H1 (cell line): ENCODE measurements at regions not wholly inside any gene's neighbourhood (a gene's known extent, or its start where the extent isn't known, plus 50 kb on each side); places are given as distances from the start of the nearest gene placed in this dataset.

Source experiments
- CTCF ChIA-PET: fragments of 300-600 bp; sonication (Branson Sonifier 250); formaldehyde crosslinking; loops from one replicate; lab custom pipeline; 2021; ENCODE audit not compliant: partially characterized antibody; lab: Charles Lee
- POLR2A ChIA-PET: fragments of 300-600 bp; sonication (Branson Sonifier 250); formaldehyde crosslinking; loops from one replicate; lab custom pipeline; 2021; ENCODE audit warnings: inconsistent platforms; ENCODE audit not compliant: partially characterized antibody; lab: Charles Lee
- DNase-seq, 2 experiments: peaks; one replicate each; pipeline versions ENCODE4 v3.0.0 to v3.0.0-alpha.2; 2010 to 2022; ENCODE audit warnings: low spot score in 2 of 2, low read depth in 1 of 2, mixed read lengths in 1 of 2
- FAIRE-seq: peaks from 2 replicates; lab custom pipeline; 2011; peaks lifted over from hg19 to GRCh38; lab: Jason Lieb, UNC
- H2AFZ ChIP-seq: 2 replicates; pipeline ENCODE4 v1.8.1; 2012; ENCODE audit warnings: low read length, inconsistent platforms
- H2AK5ac ChIP-seq: 2 replicates; pipeline ENCODE4 v1.6.1; 2013; ENCODE audit warnings: low read depth, low read length
- H2BK120ac ChIP-seq: replicated peaks from 2 replicates; pipeline ENCODE3; 2013; ENCODE audit warnings: low read depth, low read length, inconsistent platforms
- H2BK12ac ChIP-seq: 2 replicates; pipeline ENCODE4 v1.6.1; 2013; ENCODE audit warnings: low read depth, low read length
- H2BK15ac ChIP-seq: 2 replicates; pipeline ENCODE4 v1.6.1; 2013; ENCODE audit warnings: low read length
- H2BK20ac ChIP-seq: 2 replicates; pipeline ENCODE4 v1.6.1; 2013; ENCODE audit warnings: low read length
- H2BK5ac ChIP-seq: 2 replicates; pipeline ENCODE4 v1.6.1; 2013; ENCODE audit warnings: low read depth, low read length
- H3K14ac ChIP-seq: 2 replicates; pipeline ENCODE4 v1.6.1; 2013; ENCODE audit warnings: inconsistent platforms; ENCODE audit not compliant: insufficient read length
- H3K18ac ChIP-seq: 2 replicates; pipeline ENCODE4 v1.6.1; 2013; ENCODE audit warnings: low read length; ENCODE audit errors: extremely low read depth
- H3K23ac ChIP-seq: 2 replicates; pipeline ENCODE4 v1.6.1; 2013; ENCODE audit warnings: inconsistent platforms; ENCODE audit not compliant: insufficient read length
- H3K23me2 ChIP-seq: 2 replicates; pipeline ENCODE4 v1.6.1; 2013; ENCODE audit warnings: low read depth, low read length
- H3K27ac ChIP-seq: 2 replicates; pipeline ENCODE4 v1.6.1; 2011; ENCODE audit warnings: low read depth, low read length, inconsistent platforms
- H3K27me3 ChIP-seq, 4 experiments: replicated peaks in 1 of 4; 1 replicate in 1 of 4; 2 replicates in 3 of 4; pipeline versions ENCODE4 v1.6.1 to v1.8.1; 2011 to 2013; ENCODE audit warnings: low read length in 3 of 4, mild to moderate bottlenecking in 3 of 4, inconsistent platforms in 2 of 4, mixed read lengths in 2 of 4, moderate library complexity in 1 of 4; ENCODE audit not compliant: control insufficient read depth in 3 of 4, insufficient read depth in 3 of 4; ENCODE audit errors: extremely low read depth in 1 of 4
- H3K36me3 ChIP-seq, 4 experiments: 2 replicates each; pipeline versions ENCODE4 v1.6.1 to v1.8.1; 2011 to 2013; ENCODE audit warnings: mild to moderate bottlenecking in 4 of 4, low read length in 3 of 4, moderate library complexity in 2 of 4, control low read depth in 1 of 4, inconsistent platforms in 1 of 4; ENCODE audit not compliant: insufficient read depth in 4 of 4, control insufficient read depth in 2 of 4
- H3K4ac ChIP-seq: replicated peaks from 2 replicates; pipeline ENCODE3; 2013; ENCODE audit warnings: low read length, low read depth, mixed read lengths, inconsistent platforms; ENCODE audit not compliant: insufficient read length
- H3K4me1 ChIP-seq, 4 experiments: replicated peaks in 1 of 4; 1 replicate in 1 of 4; 2 replicates in 3 of 4; pipeline versions ENCODE4 v1.6.1 to v1.8.1; 2011 to 2013; ENCODE audit warnings: low read length in 3 of 4, inconsistent platforms in 2 of 4, mixed read lengths in 1 of 4; ENCODE audit not compliant: insufficient read depth in 4 of 4, control insufficient read depth in 3 of 4
- H3K4me2 ChIP-seq, 2 experiments: 2 replicates each; pipeline versions ENCODE4 v1.6.1 to v1.8.1; 2011 to 2013; ENCODE audit warnings: low read depth in 2 of 2, low read length in 2 of 2, control low read depth in 1 of 2, inconsistent platforms in 1 of 2, mild to moderate bottlenecking in 1 of 2; ENCODE audit not compliant: insufficient read depth in 1 of 2
- H3K4me3 ChIP-seq, 4 experiments: fragments of 200-600, 300-600 bp in 1 of 4; sonication (generic), shearing (Covaris generic), sonication (Bioruptor Twin) in 1 of 4; 2 replicates each; pipeline versions ENCODE4 v1.5.1 to v1.8.1; 2011 to 2016; ENCODE audit warnings: low read length in 4 of 4, low read depth in 3 of 4, control low read depth in 2 of 4, inconsistent platforms in 2 of 4, mild to moderate bottlenecking in 2 of 4, mixed read lengths in 1 of 4, moderate library complexity in 1 of 4; ENCODE audit not compliant: insufficient read depth in 2 of 4; ENCODE audit errors: extremely low read depth in 1 of 4
- H3K56ac ChIP-seq: replicated peaks from 2 replicates; pipeline ENCODE3; 2013; ENCODE audit warnings: low read depth, mild to moderate bottlenecking, mixed read lengths, low read length, inconsistent platforms; ENCODE audit not compliant: insufficient read length
- H3K79me1 ChIP-seq: 2 replicates; pipeline ENCODE4 v1.6.1; 2013; ENCODE audit warnings: low read depth, low read length, control low read depth
- H3K79me2 ChIP-seq, 2 experiments: 2 replicates each; pipeline versions ENCODE4 v1.6.1 to v1.8.1; 2012 to 2013; ENCODE audit warnings: low read length in 2 of 2, mild to moderate bottlenecking in 2 of 2, inconsistent platforms in 1 of 2; ENCODE audit not compliant: insufficient read depth in 2 of 2, control insufficient read depth in 1 of 2
- H3K9ac ChIP-seq, 4 experiments: replicated peaks in 1 of 4; 1 replicate in 1 of 4; 2 replicates in 3 of 4; pipeline versions ENCODE4 v1.6.1 to v1.8.1; 2011 to 2013; ENCODE audit warnings: low read depth in 3 of 4, low read length in 3 of 4, control low read depth in 2 of 4, mild to moderate bottlenecking in 2 of 4, moderate library complexity in 2 of 4, inconsistent platforms in 1 of 4; ENCODE audit errors: extremely low read depth in 1 of 4
- H3K9me3 ChIP-seq, 2 experiments: 2 replicates each; pipeline versions ENCODE4 v1.6.1 to v1.8.1; 2012 to 2013; ENCODE audit warnings: mild to moderate bottlenecking in 2 of 2, moderate library complexity in 2 of 2, control low read depth in 1 of 2, inconsistent platforms in 1 of 2, low read depth in 1 of 2, low read length in 1 of 2, mixed read lengths in 1 of 2; ENCODE audit not compliant: insufficient read depth in 2 of 2
- H4K20me1 ChIP-seq, 2 experiments: replicated peaks in 1 of 2; 2 replicates each; pipeline versions ENCODE3 to v1.8.1; 2011 to 2013; ENCODE audit warnings: inconsistent platforms in 2 of 2, low read length in 2 of 2, mild to moderate bottlenecking in 1 of 2; ENCODE audit not compliant: insufficient read depth in 2 of 2, control insufficient read depth in 1 of 2
- H4K5ac ChIP-seq: 2 replicates; pipeline ENCODE4 v1.6.1; 2013; ENCODE audit warnings: low read length, low read depth, mixed read lengths, inconsistent platforms; ENCODE audit not compliant: insufficient read length
- H4K8ac ChIP-seq: 2 replicates; pipeline ENCODE4 v1.8.0; 2013; ENCODE audit warnings: mild to moderate bottlenecking, moderate library complexity, low read length, inconsistent platforms; ENCODE audit not compliant: insufficient read depth; ENCODE audit errors: extremely low read depth
- H4K91ac ChIP-seq: replicated peaks from 2 replicates; pipeline ENCODE3; 2013; ENCODE audit warnings: low read length, mixed read lengths, inconsistent platforms; ENCODE audit not compliant: insufficient read length
- TBP ChIP-seq: IDR thresholded peaks from 2 replicates; pipeline ENCODE4 v1.6.1; 2011; ENCODE audit warnings: low read depth, low read length, improper control_type of control experiment
- WGBS, 2 experiments: shearing (Covaris generic) in 1 of 2; methylation state at CpG; one replicate each; pipeline versions ENCODE4 v1.1.6 to v1.1.7; 2013 to 2015; ENCODE audit warnings: low lambda C conversion rate in 2 of 2, mixed read lengths in 2 of 2, inconsistent platforms in 1 of 2, low coverage in 1 of 2, missing lambda C conversion rate in 1 of 2; ENCODE audit not compliant: insufficient replicate concordance in 2 of 2, insufficient coverage in 1 of 2, insufficient read length in 1 of 2; ENCODE audit errors: extremely low coverage in 1 of 2, missing lambda C conversion rate in 1 of 2; 5-methylcytosine and 5-hydroxymethylcytosine counted together

GRCh38 chr5:167943343-167943742, 348.1 kb upstream of the WWC1 start:
- Histone ChIP-seq H4K5ac (no peak overlapping the region), H3K79me1 (no peaks in the 10 kb centered on the region), H2BK12ac (no peak overlapping the region), H2AFZ (no peak overlapping the region), H4K20me1 (no peaks in the 10 kb centered on the region), H3K4me3 (no peak overlapping the region), H3K79me2 (no peaks in the 10 kb centered on the region), H2BK120ac (no peak overlapping the region), H3K56ac (no peak overlapping the region), H2BK5ac (no peak overlapping the region), H3K4me1 (no peaks in the 10 kb centered on the region), H3K23ac (no peak overlapping the region), H3K9me3 (no peaks in the 10 kb centered on the region), H3K9ac (no peak overlapping the region), H3K27ac (no peak overlapping the region), H3K23me2 (no peaks in the 10 kb centered on the region), H3K4ac (no peak overlapping the region), H2BK20ac (no peak overlapping the region), H2BK15ac (no peak overlapping the region), H4K91ac (no peak overlapping the region), H2AK5ac (no peak overlapping the region), H4K8ac (no peak overlapping the region), H3K18ac (no peak overlapping the region), H3K4me2 (no peak overlapping the region), H3K14ac (no peak overlapping the region), H3K27me3 (no peaks in the 10 kb centered on the region), H3K36me3 (no peaks in the 10 kb centered on the region)
- ChIA-PET CTCF (interaction anchor here (1.0 to 1.4 kb wide), 2 partner anchors 11 to 20 kb away, joined by 3 read pairs; no protein-coding TSS in a partner anchor), POLR2A (no interaction called here)
- no peak for FAIRE-seq
- WGBS, 2 experiments: 87% methylated on average over 1 of the region's 1 CpG; no CpG with 5 or more reads in 1 of the 2 experiments
- DNase-seq: no peak
- no peak for TF ChIP-seq TBP
